AG10803 (cell line): ENCODE measurements at regions not wholly inside any gene's neighbourhood (a gene's known extent, or its start where the extent isn't known, plus 50 kb on each side); places are given as distances from the start of the nearest gene placed in this dataset.
"Not testable (repeated sequence)": the region's sequence is repeated elsewhere in the genome, so short reads cannot be mapped to it uniquely, and the experiment has no call there.

Experiments
- DNase-seq: peaks from one replicate; pipeline ENCODE4 v3.0.0; 2010; ENCODE audit warnings: low read depth
- H3K4me3 ChIP-seq: 2 replicates; pipeline ENCODE4 v1.5.1; 2011; ENCODE audit warnings: mild to moderate bottlenecking, low read length, control low read depth
- CTCF ChIP-seq: conservative IDR thresholded peaks from 2 replicates; pipeline ENCODE4 v1.5.1; 2011; ENCODE audit warnings: mild to moderate bottlenecking, low read length, control low read depth, inconsistent platforms

GRCh38 chrX:9291629-9292028, 173.2 kb upstream of the TBL1X start:
- no peak for DNase-seq

GRCh38 chrX:9293051-9293496, 171.8 kb upstream of the TBL1X start:
- no peak overlapping the region for H3K4me3 ChIP-seq
- no peak for TF ChIP-seq CTCF
- DNase-seq: no peak

More at GRCh38 chrX:9291629-9292028, 173.2 kb upstream of the TBL1X start:
- H3K4me3 ChIP-seq: no peak overlapping the region
- TF ChIP-seq CTCF: no peak

GRCh38 chrX:9293903-9294302, 171.0 kb upstream of the TBL1X start:
- TF ChIP-seq CTCF: no peak
- no peak overlapping the region for H3K4me3 ChIP-seq

GRCh38 chrX:9295551-9295950, 169.3 kb upstream of the TBL1X start:
- no peak overlapping the region for H3K4me3 ChIP-seq
- no peak for DNase-seq
- no peak for TF ChIP-seq CTCF

More at GRCh38 chrX:9293903-9294302, 171.0 kb upstream of the TBL1X start:
- no peak for DNase-seq

- H3K4me3 ChIP-seq: no peak overlapping the region
Measured at GRCh38 chrX:9298221-9298620, 166.6 kb upstream of the TBL1X start.

GRCh38 chrX:9299681-9300080, 165.2 kb upstream of the TBL1X start:
- H3K4me3 ChIP-seq, DNase-seq: not testable (repeated sequence)

More at GRCh38 chrX:9298221-9298620, 166.6 kb upstream of the TBL1X start:
- no peak for TF ChIP-seq CTCF
- no peak for DNase-seq

- no peak overlapping the region for H3K4me3 ChIP-seq
- no peak for TF ChIP-seq CTCF
- no peak for DNase-seq
Measured at GRCh38 chrX:9301836-9302235, 163.0 kb upstream of the TBL1X start.

- no peak for DNase-seq
- no peak overlapping the region for H3K4me3 ChIP-seq
- no peak for TF ChIP-seq CTCF
Measured at GRCh38 chrX:9302381-9302780, 162.5 kb upstream of the TBL1X start.
